ENCODE measurements at regions not wholly inside any gene's neighbourhood (a gene's known extent, or its start where the extent isn't known, plus 50 kb on each side); places are given as distances from the start of the nearest gene placed in this dataset.
"Not testable (repeated sequence)": the region's sequence is repeated elsewhere in the genome, so short reads cannot be mapped to it uniquely, and the experiment has no call there.

DNA sequence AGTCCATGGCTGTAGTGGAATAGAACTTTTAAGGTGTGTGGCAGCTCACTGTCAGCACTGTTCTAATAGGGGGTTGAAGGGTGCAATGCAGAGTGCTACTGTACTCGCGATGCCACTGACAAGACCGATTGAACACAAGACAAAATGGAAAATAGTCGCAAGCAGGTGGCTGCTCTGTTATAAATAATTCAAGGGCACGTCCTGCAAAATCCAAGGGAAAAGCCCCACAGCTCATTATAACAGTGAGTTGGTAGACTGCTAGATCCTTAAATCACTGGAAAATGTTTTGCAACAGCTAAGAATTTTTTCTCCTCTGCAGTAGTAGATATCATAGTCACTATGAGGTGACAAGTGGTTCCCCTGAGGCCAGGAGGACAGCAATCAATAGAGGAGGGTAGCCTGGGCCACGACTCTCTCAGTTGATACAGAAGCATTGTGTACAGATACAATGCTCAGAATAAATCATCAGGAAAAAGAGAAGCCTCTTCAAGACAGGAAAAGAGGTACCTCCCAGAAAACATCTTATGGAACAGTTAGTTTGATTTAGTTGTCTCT is 926.3 kb downstream of the TLE4 start:
- no peak for DNase-seq

DNA sequence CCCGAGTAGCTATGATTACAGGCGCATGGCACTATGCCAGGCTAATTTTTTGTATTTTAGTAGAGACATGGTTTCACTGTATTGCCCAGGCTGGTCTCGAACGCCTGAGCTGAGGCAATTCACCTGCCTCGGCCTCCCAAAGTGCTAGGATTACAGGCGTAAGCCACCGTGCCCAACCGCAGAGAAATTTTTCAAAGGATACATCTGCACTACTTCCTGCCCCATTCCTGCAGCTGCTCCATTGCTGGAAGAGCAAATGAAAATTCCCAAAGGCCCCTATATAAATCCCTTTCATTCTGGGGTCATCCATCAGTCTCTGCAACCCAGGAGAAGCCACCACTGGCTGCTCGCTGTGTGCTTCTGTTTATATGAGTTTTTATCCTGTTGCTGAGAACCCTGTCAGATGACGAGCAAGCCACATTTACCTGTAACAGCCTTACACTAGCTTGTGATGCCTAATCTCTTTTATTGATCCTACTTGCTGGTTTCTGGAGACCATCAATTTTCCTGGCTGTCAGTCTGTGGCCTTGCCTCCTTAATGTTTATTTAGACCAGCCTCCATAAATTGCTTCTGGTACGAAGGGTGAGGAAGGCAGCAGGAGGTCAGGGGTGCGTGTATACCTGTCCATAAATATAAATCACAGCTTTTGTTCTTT is 925.3 kb downstream of the TLE4 start:
- DNase-seq = no peak

DNA sequence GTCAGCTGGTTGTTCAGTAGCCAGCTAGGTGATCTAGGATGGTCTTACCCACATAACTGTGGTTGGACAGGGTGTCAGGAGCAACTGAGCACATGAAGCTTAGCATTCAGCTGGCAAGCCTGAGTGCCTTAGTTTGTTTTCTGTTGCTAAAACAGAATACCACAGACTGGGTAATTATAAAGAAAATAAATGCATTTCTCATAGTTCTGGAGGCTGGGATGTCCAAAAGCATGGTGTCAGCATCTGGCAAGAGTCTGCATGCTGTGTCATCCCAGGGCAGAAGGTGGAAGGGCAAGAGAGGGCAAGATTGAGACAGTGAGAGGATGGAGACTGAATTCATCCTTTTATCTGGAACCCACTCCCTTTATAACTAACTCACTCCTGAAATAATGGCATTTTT is 921.5 kb downstream of the TLE4 start:
- DNase-seq = no peak

DNA sequence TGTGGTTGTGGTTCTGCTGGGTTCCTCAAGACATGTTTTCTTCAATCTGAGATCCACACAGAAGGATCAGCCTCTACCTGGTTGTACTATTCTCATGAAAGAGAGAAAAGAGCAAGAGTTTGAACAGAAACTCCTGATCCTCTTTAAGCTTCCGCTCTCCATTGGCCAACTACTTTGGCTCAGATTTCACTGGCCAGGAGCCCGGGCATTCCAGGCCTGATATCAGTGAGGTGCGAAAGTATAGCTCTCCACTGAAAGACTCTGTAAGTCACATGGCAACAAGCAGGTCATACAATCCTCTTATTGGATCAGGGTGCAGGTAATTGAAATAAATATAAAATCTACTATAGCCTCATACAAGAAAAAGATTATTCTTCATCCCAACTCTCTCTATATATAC is 920.5 kb downstream of the TLE4 start:
- DNase-seq = peak; percentile 7

DNA sequence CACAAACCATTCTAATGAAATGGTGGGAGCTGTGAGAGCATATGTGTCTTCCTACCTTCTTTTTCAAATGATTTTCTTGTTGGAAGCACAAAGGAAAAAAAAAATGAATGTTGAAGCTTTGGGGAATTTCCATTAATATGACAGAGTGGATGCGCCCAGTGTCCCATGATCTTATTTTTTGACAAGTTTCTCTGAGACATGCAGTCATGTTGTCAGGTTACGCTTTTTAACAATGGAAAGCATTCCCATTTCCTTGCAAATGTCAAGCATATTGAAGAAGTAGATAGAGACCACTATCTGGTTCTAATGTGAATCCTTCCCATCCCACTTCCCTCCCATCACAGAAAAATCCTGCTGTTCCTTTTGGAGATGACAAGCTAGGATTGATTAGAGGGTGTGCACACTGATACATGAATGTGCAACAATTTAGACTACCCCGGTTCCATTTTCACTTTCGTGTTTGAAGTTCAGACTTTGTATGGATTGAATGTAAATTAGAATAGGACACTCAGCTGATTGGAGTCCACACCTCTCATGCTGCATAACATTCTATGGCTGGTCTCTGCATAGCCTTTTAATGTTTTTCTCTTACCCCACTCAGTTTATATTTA is 919.4 kb downstream of the TLE4 start:
- DNase-seq = no peak

DNA sequence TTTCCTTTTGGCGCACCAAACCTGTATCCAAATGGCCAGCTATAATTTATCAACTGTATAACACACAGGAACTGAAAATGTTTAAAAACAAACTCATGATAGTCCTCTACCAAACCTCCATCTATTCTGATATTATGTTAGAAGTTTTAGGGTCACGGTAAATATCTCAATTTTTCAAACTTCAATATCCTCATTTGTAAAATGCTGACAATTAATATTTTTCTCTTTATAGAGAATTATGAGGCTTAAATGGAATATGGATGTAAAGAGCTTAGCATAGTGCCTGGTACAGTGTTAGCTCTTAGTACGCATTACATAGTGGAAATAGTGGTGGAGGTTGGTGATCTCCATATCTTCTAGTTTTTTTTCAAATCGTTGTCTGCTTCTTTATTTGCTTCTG is 917.6 kb downstream of the TLE4 start:
- no peak for DNase-seq

DNA sequence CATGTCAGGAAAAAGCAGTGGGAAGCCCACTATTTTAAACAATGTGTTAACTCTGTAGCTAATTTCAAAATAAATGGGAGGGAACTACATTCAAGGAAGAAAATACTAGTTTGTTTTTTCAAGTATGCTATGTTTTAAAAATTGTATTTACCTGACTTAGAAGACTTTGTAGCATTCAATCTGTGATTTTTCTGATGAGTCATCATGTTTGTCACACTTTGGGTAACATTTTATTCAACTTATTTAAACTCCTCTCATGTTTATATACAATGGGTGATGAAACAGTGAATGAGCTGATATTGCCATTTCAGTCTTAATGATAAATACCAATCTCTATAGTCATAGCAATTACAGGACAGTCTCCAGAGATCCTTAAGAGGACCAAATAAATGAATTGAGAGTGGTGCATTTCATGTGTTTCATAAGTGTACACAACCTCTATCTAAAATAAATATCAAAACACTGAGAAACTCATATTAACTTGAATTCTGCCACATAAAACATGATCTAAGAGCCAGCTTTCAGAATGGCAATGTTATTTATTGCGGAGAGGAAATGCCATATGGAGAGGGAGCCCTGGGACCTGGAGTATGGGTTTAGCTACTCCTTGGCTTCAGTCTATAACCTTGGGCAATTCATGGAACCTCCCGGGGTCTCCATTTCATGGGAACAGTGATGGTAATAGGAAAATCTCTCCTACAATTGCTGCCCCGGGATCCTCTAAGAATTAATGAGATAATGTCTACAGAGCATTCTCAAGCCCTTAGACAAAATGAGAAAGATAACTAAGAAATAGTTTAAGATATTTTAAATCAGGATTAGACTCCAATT is 913.9 kb downstream of the TLE4 start:
- no peak for DNase-seq

DNA sequence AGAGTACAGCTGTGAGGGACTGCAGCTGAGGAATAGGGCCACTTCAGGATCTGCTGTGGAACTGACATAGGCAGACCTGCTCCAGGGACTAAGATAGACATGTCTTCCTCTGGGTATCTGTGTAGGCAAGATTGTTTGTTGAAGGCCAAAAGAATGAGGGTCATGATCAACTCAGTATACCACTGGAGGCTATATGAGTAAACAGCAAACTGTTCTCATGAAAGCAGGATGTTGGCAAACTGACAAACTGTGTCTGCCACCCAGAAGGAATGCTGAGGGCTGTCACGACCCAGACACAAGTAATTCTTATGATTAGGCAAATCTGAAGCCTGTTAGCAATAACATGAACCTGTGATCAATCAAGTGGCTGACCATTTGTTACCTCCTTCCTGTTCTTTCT is 910.5 kb downstream of the TLE4 start:
- DNase-seq = not testable (repeated sequence)

DNA sequence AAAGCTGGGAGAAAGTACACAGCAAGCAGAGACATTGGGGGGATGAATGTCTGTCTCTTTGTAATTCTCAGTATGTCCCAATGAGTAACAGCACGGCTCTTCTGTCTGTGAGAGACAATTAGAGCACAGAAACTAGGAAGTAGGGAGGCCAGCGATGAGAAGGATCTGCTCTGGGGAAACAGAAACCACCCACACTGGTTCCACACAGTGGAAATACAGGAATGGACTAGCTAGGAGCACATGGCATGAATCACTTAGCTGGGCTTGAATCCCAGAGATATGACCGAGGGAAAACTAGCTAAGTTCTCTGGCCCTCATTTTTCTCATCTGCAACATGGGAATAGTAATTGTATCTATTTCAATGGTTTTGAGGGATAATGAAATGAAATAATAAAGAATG is 895.9 kb downstream of the TLE4 start:
- DNase-seq = no peak

DNA sequence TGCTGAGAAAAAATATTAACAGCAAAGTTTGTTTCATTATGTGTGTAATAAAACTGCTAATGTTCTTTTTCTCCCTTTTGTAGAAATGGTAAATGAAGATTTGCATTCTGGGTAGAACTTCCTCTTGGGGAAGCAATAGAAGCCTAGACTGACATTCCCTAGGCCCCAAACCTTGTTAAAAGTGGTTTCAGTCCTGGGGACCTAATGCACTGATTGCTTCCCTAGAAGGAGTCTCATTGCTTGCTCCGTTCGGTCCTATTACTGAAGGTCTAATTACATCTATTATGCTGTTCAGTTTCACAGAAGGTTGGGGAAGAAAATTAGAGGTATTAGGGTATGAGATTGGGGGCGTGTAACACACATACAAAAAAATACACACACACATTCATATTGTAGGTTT is 893.8 kb downstream of the TLE4 start:
- DNase-seq = no peak

DNA sequence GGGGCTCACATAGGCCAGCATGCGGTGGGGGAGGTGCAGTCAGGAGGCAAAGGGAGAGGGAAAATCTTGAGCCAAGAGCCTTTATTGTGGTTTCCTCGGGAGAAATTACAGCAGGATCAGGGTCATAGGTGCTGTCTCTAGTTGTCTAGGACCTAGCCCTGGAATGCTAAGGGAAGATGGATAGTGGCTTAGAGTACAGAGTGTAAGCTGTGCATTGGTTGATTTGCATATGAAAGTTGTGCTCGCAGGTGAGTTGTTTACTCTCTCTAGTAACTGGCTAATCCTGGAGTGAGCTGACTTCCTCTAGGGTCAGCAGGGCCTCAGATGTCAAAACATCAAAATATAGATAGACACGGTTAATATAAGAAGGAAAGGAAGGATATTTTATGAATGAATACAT is 877.7 kb downstream of the TLE4 start:
- DNase-seq = no peak

DNA sequence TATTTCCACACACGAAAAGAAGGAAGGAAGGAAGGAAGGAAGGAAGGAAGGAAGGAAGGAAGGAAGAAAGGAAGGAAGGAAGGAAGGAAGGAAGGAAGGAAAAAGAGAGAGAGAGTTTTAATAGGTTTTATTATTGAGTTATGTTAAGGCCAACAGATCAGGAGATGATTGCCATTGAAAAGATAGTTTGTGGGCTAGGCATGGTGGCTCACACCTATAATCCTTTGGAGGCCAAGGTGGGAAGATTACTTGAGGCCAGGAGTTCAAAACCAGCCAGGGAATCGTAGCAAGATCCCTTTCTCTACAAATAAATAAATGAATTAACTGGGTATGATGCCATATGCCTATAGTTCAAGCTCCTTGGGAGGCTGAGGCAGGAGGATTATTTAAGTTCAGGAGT is 877.2 kb downstream of the TLE4 start:
- no peak for DNase-seq

DNA sequence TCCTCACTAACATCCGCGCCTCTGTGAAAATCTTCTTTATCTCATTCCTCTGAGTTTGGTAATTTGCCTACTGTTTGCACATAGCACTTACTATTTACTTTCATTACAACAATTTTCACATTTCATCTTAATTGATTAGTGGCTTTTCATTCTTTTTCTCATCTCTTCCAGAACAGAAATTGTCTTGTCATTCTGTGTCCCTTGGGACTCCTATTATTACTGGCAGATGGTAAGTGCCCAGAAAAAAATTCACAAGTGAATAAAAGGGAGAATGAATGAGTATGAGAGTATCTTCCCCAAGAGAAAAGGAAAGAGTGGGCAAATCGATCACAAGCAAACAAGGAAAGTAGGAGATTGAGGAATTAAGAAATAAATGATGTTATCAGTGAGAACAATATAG is 876.1 kb downstream of the TLE4 start:
- DNase-seq = no peak

DNA sequence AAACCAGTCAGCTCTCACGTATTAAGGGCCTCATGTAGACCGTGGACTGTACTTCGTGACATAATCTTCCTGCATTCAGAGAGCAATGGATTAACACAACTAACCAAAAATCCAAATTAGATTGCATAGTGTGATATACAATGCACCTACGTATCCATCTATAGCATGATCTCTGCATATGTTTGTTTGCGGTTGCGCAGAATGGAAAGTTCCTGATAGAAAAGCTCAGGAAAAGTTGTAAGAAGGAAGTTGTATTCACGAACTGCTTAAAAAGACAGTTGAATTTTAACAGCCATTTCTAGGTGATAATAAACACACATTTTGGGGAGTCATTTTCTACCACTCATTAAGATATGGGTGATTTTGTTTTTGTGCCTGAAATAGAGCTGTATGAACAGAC is 869.0 kb downstream of the TLE4 start:
- DNase-seq = no peak

DNA sequence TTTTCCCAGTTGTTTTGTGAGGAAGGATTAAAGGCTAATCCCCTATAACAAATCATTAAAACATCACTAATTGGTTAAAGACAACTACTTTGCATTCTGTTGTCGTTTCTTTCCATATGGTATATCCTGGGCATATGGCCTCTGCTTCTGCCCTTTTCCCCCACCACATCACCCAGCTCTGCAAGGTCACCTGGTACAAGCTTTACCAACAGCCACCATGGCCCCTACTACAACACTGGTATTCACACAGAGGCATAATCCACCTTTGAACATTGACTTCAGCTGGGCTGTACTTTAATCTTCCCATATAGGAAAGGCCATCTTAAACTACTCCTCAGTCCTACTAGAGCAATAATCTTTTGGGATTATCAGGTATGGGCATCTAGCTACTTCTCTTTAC is 866.1 kb downstream of the TLE4 start:
- no peak for DNase-seq

DNA sequence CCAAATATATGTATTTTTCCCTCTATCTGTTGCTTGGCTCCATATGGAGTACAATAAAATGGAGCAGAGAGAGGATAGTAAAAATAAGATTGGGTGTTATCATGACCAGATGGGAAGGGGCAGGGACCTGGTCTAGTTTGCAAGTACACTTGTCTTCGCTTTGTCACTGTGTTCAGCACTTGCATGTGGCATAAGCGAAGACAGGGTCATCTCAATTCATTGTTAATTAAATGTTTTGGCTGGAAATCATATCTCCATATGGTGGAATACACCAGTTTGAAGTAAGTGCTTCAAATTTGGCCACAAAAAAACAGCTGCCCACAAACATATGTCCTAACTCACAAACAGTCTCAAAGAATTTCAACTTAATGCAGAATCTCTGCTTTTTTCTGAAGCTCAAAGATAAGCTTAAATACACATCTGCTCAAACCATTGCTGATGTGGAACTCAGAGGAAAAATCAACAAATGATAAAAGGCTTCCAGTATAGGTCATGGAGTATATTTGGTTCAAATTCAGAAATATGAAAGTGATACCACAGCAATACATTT is 865.4 kb downstream of the TLE4 start:
- DNase-seq = no peak

DNA sequence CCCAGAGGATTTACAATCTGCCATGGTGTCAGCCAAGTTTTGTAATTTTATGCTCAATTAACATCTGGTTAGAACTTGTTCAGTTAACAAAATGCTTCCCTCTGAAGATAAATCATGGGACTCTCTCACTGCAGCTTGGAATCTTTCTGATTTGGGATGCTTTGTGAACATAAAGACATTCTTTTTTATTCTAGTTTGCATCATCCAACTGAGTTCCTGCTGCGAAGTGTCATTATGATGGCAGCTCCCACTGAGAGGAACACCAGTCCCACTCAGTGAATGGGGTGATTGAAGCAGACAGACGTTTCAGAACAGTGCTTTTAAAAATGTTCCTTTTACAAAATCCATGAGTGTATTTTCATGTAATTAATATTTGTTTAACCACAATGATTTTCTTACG is 863.8 kb downstream of the TLE4 start:
- no peak for DNase-seq

DNA sequence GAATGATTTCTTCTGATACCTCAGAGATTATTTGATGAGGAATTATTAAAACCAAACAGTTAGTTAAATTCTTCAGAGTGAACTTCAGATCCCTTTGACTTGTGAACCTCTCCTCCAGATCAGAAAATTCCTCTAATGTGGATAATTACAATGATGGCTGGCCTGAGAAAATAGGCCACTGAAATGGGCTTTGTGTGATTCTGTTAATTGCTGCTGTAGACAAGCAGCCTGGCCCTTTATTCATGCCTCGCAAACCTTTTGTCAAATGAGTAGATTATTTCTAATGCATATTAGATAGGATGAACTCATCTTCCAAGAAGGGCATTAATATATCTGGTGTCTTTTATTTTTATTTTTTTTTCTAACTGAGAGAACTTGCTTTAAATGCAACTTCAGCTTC is 855.2 kb downstream of the TLE4 start:
- no peak for DNase-seq

DNA sequence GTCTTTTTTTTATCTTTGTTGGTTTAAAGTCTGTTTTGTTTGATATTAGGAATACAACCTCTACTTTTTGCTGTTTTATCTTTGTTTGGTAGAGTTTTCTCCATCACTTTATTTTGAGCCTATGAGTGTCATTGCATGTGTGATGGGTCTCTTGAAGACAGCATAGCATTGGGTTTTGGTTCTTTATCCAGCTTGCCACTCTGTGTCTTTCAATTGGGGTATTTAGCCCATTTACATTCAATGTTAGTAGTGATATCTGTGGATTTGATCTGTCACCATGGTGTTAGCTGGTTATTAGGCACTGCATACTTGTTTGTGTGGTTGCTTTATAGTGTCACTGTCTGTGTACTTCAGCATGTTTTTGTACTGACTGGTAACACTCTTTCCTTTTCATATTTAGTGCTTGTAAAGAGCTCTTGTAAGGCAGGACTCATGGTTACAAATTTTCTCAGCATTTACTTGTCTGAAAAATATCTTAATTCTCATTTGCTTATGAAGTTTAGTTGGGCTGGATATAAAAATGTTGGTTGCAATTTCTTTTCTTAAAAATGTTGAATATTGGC is 845.5 kb downstream of the TLE4 start:
- no peak for DNase-seq

DNA sequence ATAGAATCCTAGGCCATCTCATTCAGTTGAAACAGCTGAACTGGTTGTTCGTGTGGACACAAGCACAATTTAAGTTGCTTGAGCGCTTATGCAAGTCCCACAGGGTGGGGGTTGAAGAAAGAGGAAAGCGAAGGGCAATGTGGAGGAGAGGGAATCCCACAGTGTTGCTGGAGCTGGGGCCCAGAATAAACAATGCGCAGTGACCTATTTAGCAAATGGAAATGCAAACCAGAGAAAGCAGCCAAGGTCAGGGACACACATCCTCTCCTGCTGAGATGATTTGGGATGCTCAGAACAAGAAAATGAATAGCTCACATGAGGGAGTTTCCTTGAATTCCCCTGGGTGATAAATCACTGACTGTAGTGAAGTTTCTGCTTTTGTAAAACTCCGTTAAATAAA is 838.3 kb downstream of the TLE4 start:
- peak; percentile 87 for DNase-seq

DNA sequence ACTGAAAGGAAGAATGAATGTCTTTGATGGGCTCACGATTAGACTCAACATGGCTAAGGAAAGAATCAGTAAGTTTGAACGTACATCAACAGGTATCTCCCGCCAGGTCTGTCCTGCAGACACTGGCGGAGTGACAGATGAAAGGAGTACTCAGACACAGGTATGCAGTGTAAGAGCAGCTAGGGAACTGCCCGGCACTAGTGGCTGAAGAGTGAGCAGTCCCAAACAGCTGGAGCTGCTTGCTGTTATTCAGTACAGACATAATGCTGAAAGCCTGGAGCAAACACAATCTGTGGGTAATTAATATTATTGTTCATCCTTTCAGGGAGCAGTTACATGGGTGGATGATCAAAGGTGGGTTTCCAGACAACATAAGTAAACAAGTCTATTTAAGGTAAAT is 835.5 kb downstream of the TLE4 start:
- no peak for DNase-seq

DNA sequence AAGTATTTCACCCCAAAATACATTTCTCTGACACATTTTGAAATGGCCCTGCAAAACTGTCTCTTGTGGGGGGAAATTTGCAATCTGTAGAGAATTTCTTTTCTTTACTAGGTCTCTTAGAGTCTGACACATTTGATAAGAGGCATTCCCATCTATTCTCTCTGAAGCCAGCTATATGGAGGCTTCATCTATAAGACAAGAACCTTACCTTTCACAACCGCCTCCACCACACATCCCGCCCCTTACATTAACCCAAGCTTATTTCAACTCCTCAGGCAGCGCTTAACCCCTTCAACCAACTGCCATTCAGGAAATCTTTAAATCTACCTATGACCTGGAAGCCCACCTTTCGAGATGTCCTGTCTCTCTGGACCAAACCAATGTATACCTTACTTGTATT is 829.5 kb downstream of the TLE4 start:
- DNase-seq = no peak

DNA sequence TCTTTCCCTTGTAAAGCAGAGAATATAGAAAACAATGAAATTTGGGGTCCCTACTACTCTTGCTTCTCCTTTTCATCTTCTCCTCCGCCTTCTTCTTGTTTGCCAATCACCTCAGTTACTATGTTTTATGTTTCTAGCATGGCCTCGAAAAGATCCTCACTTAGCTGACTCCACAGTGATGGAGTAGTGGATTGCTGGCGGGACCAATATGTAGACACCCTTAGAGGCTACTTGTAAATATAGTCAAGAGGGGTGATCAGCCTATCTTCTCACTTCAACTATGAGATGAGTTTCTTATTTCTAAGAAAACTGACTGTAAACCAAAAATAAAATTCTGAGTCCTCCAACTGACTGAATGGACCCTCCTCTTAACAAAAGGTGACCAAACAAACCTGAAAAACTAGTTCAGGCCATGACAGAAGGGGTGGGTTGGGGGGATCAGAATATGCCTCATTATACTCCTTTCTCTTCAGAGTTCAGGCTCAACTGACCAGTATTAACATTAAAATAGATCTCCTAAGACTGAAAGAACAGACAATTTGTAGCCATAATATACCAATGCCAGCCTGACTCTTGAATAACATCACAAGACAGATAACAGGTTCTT is 829.0 kb downstream of the TLE4 start:
- no peak for DNase-seq
